ENCODE measurements at regions not wholly inside any gene's neighbourhood (a gene's known extent, or its start where the extent isn't known, plus 50 kb on each side); places are given as distances from the start of the nearest gene placed in this dataset.

GRCh38 chr5:68817632-68818031, 276.2 kb upstream of the SLC30A5 start:
- TF ChIP-seq, protein P1, sequence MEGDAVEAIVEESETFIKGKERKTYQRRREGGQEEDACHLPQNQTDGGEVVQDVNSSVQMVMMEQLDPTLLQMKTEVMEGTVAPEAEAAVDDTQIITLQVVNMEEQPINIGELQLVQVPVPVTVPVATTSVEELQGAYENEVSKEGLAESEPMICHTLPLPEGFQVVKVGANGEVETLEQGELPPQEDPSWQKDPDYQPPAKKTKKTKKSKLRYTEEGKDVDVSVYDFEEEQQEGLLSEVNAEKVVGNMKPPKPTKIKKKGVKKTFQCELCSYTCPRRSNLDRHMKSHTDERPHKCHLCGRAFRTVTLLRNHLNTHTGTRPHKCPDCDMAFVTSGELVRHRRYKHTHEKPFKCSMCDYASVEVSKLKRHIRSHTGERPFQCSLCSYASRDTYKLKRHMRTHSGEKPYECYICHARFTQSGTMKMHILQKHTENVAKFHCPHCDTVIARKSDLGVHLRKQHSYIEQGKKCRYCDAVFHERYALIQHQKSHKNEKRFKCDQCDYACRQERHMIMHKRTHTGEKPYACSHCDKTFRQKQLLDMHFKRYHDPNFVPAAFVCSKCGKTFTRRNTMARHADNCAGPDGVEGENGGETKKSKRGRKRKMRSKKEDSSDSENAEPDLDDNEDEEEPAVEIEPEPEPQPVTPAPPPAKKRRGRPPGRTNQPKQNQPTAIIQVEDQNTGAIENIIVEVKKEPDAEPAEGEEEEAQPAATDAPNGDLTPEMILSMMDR (conservative IDR thresholded peaks at IDR 0.05; ENCODE audit: low read depth, low read length), result no peak
- TF ChIP-seq EZH2 (IDR thresholded peaks at IDR 0.05; ENCODE audit: borderline replicate concordance, low read depth, low read length, poor library complexity, severe bottlenecking), result no peak

Measured in A673 (cell line).